GM23338 (cell line): ENCODE measurements at regions not wholly inside any gene's neighbourhood (a gene's known extent, or its start where the extent isn't known, plus 50 kb on each side); places are given as distances from the start of the nearest gene placed in this dataset.
A peak's percentile ranks its signal among the peaks of the same experiment; 100 is the strongest.

ENCODE experiments used
- ATAC-seq: fragments of 200-7000 bp; cut with Tn5 transposase; 3 replicates; pipeline ENCODE4 v1.9.1; 2020
- DNase-seq: peaks from one replicate; pipeline ENCODE4 v3.0.0-alpha.2; 2015; ENCODE audit warnings: low spot score
- H2AFZ ChIP-seq: fragments of 200-600 bp; sonication (generic); 2 replicates; pipeline ENCODE4 v1.8.0; 2016; ENCODE audit warnings: antibody characterized with exemption, mild to moderate bottlenecking, moderate library complexity
- H3F3A ChIP-seq: fragments of 200-600 bp; sonication (generic); replicated peaks from 2 replicates; pipeline ENCODE4 v1.8.0; 2017; ENCODE audit warnings: antibody characterized with exemption, mixed run types, low read depth
- H3K27ac ChIP-seq: fragments of 200-600 bp; sonication (generic); 2 replicates; pipeline ENCODE4 v1.6.1; 2016; ENCODE audit warnings: low read depth
- H3K27me3 ChIP-seq: fragments of 200-600 bp; sonication (generic); 2 replicates; pipeline ENCODE4 v1.8.0; 2016; ENCODE audit warnings: mild to moderate bottlenecking, mixed run types, moderate library complexity; ENCODE audit not compliant: insufficient read depth
- H3K36me3 ChIP-seq: fragments of 200-600 bp; sonication (generic); 2 replicates; pipeline ENCODE4 v1.8.0; 2016; ENCODE audit warnings: mild to moderate bottlenecking; ENCODE audit not compliant: insufficient read depth
- H3K4me1 ChIP-seq: fragments of 200-600 bp; sonication (generic); 2 replicates; pipeline ENCODE4 v1.8.0; 2016; ENCODE audit warnings: mild to moderate bottlenecking, moderate library complexity; ENCODE audit not compliant: insufficient read depth
- H3K4me2 ChIP-seq: fragments of 200-600 bp; sonication (generic); 2 replicates; pipeline ENCODE4 v1.7.1; 2017; ENCODE audit warnings: mixed run types
- H3K4me3 ChIP-seq: fragments of 200-600 bp; sonication (generic); 2 replicates; pipeline ENCODE4 v1.6.1; 2016; ENCODE audit warnings: mixed run types
- H3K79me2 ChIP-seq: fragments of 200-600 bp; sonication (generic); replicated peaks from 2 replicates; pipeline ENCODE4 v1.8.0; 2017; ENCODE audit warnings: mild to moderate bottlenecking; ENCODE audit not compliant: insufficient read depth
- H3K9me2 ChIP-seq: fragments of 200-600 bp; sonication (generic); 2 replicates; pipeline ENCODE4 v1.8.0; 2017; ENCODE audit not compliant: insufficient read depth
- H4K20me1 ChIP-seq: fragments of 200-600 bp; sonication (generic); replicated peaks from 2 replicates; pipeline ENCODE4 v1.8.0; 2017; ENCODE audit warnings: mild to moderate bottlenecking; ENCODE audit not compliant: insufficient read depth
- H3K27ac Mint-ChIP-seq: 2 replicates; pipeline ENCODE4 v1.8.0; 2020; ENCODE audit warnings: inconsistent platforms, mild to moderate bottlenecking, moderate library complexity, mixed read lengths
- H3K27me3 Mint-ChIP-seq: 3 replicates; pipeline ENCODE4 v1.8.0; 2022; ENCODE audit warnings: low read depth, mild to moderate bottlenecking, moderate library complexity, mixed read lengths, inconsistent platforms; ENCODE audit not compliant: insufficient read depth, poor library complexity
- H3K36me3 Mint-ChIP-seq: 3 replicates; pipeline ENCODE4 v1.8.0; 2021; ENCODE audit warnings: low read depth, mild to moderate bottlenecking, inconsistent platforms, moderate library complexity, mixed read lengths
- H3K4me1 Mint-ChIP-seq: 3 replicates; pipeline ENCODE4 v1.8.0; 2020; ENCODE audit warnings: mild to moderate bottlenecking, inconsistent platforms, mixed read lengths
- H3K4me3 Mint-ChIP-seq: 3 replicates; pipeline ENCODE4 v1.8.0; 2021; ENCODE audit warnings: moderate library complexity, mild to moderate bottlenecking, inconsistent platforms, mixed read lengths
- H3K9me3 Mint-ChIP-seq: 3 replicates; pipeline ENCODE4 v1.8.0; 2020; ENCODE audit warnings: moderate library complexity, mild to moderate bottlenecking, inconsistent platforms, mixed read lengths
- CREB1 ChIP-seq: fragments of 250-450 bp; sonication (Bioruptor Pico); IDR thresholded peaks from 2 replicates; pipeline ENCODE4 v1.5.0; 2020; ENCODE audit warnings: low read depth, mild to moderate bottlenecking, moderate library complexity
- CTCF ChIP-seq, 2 experiments: fragments of 200-600 bp in 1 of 2; sonication (generic) in 1 of 2; conservative IDR thresholded peaks; 2 replicates each; pipeline versions ENCODE4 v1.5.1 to v1.6.1; 2016 to 2017; ENCODE audit warnings: antibody characterized with exemption in 2 of 2, low read depth in 2 of 2, mild to moderate bottlenecking in 2 of 2, moderate library complexity in 1 of 2
- EZH2 ChIP-seq: fragments of 200-600 bp; sonication (generic); IDR thresholded peaks from one replicate; pipeline ENCODE4 v1.8.0; 2017; ENCODE audit warnings: antibody characterized with exemption, mild to moderate bottlenecking, low read depth; ENCODE audit not compliant: unreplicated experiment
- EZH2phosphoT487 ChIP-seq: fragments of 200-600 bp; sonication (generic); IDR thresholded peaks from one replicate; pipeline ENCODE4 v1.8.1; 2018; ENCODE audit warnings: antibody characterized with exemption; ENCODE audit not compliant: unreplicated experiment
- JUNB ChIP-seq: IDR thresholded peaks from one replicate; pipeline ENCODE4 v1.6.1; 2016; ENCODE audit warnings: antibody characterized with exemption; ENCODE audit not compliant: unreplicated experiment
- NANOG ChIP-seq: IDR thresholded peaks from 2 replicates; pipeline ENCODE4 v1.6.1; 2016; ENCODE audit warnings: antibody characterized with exemption, borderline replicate concordance
- POLR2AphosphoS5 ChIP-seq: IDR thresholded peaks from 2 replicates; pipeline ENCODE4 v1.6.1; 2016; ENCODE audit warnings: antibody characterized with exemption, low read depth
- STAT1 ChIP-seq: IDR thresholded peaks from one replicate; pipeline ENCODE4 v1.6.1; 2016; ENCODE audit warnings: antibody characterized with exemption; ENCODE audit not compliant: unreplicated experiment
- ZNF114 ChIP-seq: fragments of 250-450 bp; sonication (Bioruptor Pico); IDR thresholded peaks from 2 replicates; pipeline ENCODE4 v1.5.0; 2020; ENCODE audit warnings: mild to moderate bottlenecking, moderate library complexity
- ZNF331 ChIP-seq: fragments of 250-450 bp; sonication (Bioruptor Pico); IDR thresholded peaks from 2 replicates; pipeline ENCODE4 v1.5.0; 2020; ENCODE audit warnings: low read depth, mild to moderate bottlenecking, moderate library complexity
- ZNF462 ChIP-seq: fragments of 250-450 bp; sonication (Bioruptor Pico); IDR thresholded peaks from 2 replicates; pipeline ENCODE4 v1.5.0; 2020; ENCODE audit warnings: mild to moderate bottlenecking, moderate library complexity
- TF ChIP-seq, protein P1 (sequence below): IDR thresholded peaks from one replicate; pipeline ENCODE4 v1.6.1; 2018; ENCODE audit warnings: antibody characterized with exemption; ENCODE audit not compliant: unreplicated experiment
- TF ChIP-seq, protein P2 (sequence below): IDR thresholded peaks from 2 replicates; pipeline ENCODE4 v1.6.1; 2016; ENCODE audit warnings: antibody characterized with exemption

DNA sequence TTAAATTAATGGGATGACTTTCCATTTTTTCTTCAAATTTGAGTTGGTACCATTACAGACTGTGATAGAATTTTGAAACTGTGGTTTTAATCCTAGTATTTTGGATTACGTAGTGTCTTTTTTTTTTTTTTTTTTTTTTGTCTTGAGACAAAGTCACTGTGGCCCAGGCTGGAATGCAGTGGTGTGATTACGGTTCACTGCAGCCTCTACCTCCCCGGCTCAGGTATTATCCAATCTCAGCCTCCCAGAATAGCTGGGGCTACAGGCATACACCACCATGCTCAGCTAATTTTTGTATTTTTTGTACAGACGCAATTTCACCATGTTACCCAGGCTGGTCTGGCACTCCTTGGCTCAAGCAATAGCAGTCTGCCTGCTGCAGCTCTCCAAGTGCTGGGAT, 87.1 kb downstream of the SOX4 start:
- H3K27me3 Mint-ChIP-seq = peaks cover 6% of the 10 kb centered on the region
- H4K20me1 ChIP-seq = peaks cover 15% of the 10 kb centered on the region
- H2AFZ ChIP-seq = no peak overlapping the region
- H3K4me3 Mint-ChIP-seq = no peak overlapping the region
- no peaks in the 10 kb centered on the region for H3K27me3 ChIP-seq
- no peak overlapping the region for H3K4me3 ChIP-seq
- peaks cover 100% of the 10 kb centered on the region for H3K79me2 ChIP-seq
- peaks cover 16% of the 10 kb centered on the region for H3K4me1 Mint-ChIP-seq
- H3K4me2 ChIP-seq = no peak overlapping the region
- H3K36me3 ChIP-seq = peaks cover 10% of the 10 kb centered on the region; the same call in 1 of the 2 replicates
- H3K9me2 ChIP-seq = no peaks in the 10 kb centered on the region
- DNase-seq = no peak
- peaks cover 25% of the 10 kb centered on the region for H3K4me1 ChIP-seq
- peaks cover 7% of the 10 kb centered on the region; the same call in 1 of the 2 replicates for H3F3A ChIP-seq
- TF ChIP-seq EZH2phosphoT487 = no peak
- no peak for TF ChIP-seq CREB1
- TF ChIP-seq POLR2AphosphoS5 = no peak
- TF ChIP-seq ZNF331 (CRISPR knock-in tag) = no peak
- no peak for TF ChIP-seq ZNF462 (CRISPR knock-in tag)
- no peak for TF ChIP-seq ZNF114 (CRISPR knock-in tag)
- TF ChIP-seq, protein P1, sequence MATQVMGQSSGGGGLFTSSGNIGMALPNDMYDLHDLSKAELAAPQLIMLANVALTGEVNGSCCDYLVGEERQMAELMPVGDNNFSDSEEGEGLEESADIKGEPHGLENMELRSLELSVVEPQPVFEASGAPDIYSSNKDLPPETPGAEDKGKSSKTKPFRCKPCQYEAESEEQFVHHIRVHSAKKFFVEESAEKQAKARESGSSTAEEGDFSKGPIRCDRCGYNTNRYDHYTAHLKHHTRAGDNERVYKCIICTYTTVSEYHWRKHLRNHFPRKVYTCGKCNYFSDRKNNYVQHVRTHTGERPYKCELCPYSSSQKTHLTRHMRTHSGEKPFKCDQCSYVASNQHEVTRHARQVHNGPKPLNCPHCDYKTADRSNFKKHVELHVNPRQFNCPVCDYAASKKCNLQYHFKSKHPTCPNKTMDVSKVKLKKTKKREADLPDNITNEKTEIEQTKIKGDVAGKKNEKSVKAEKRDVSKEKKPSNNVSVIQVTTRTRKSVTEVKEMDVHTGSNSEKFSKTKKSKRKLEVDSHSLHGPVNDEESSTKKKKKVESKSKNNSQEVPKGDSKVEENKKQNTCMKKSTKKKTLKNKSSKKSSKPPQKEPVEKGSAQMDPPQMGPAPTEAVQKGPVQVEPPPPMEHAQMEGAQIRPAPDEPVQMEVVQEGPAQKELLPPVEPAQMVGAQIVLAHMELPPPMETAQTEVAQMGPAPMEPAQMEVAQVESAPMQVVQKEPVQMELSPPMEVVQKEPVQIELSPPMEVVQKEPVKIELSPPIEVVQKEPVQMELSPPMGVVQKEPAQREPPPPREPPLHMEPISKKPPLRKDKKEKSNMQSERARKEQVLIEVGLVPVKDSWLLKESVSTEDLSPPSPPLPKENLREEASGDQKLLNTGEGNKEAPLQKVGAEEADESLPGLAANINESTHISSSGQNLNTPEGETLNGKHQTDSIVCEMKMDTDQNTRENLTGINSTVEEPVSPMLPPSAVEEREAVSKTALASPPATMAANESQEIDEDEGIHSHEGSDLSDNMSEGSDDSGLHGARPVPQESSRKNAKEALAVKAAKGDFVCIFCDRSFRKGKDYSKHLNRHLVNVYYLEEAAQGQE = no peak
- TF ChIP-seq, protein P2, sequence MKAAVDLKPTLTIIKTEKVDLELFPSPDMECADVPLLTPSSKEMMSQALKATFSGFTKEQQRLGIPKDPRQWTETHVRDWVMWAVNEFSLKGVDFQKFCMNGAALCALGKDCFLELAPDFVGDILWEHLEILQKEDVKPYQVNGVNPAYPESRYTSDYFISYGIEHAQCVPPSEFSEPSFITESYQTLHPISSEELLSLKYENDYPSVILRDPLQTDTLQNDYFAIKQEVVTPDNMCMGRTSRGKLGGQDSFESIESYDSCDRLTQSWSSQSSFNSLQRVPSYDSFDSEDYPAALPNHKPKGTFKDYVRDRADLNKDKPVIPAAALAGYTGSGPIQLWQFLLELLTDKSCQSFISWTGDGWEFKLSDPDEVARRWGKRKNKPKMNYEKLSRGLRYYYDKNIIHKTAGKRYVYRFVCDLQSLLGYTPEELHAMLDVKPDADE = no peak
- no peak for TF ChIP-seq STAT1
- TF ChIP-seq CTCF (conservative IDR thresholded peaks at IDR 0.05; ENCODE audit: low read depth in 2 of 2) = no peak
- no peak for TF ChIP-seq JUNB
- TF ChIP-seq EZH2 = no peak
- no peak for TF ChIP-seq NANOG
- H3K9me3 Mint-ChIP-seq = peaks cover 6% of the 10 kb centered on the region
- H3K27ac ChIP-seq = peak overlapping the region; percentile 84; the same call in 1 of the 2 replicates
- H3K27ac Mint-ChIP-seq = no peak overlapping the region
- no peak for ATAC-seq
- H3K36me3 Mint-ChIP-seq = peaks cover 81% of the 10 kb centered on the region
